ENCODE measurements at regions not wholly inside any gene's neighbourhood (a gene's known extent, or its start where the extent isn't known, plus 50 kb on each side); places are given as distances from the start of the nearest gene placed in this dataset.

DNA sequence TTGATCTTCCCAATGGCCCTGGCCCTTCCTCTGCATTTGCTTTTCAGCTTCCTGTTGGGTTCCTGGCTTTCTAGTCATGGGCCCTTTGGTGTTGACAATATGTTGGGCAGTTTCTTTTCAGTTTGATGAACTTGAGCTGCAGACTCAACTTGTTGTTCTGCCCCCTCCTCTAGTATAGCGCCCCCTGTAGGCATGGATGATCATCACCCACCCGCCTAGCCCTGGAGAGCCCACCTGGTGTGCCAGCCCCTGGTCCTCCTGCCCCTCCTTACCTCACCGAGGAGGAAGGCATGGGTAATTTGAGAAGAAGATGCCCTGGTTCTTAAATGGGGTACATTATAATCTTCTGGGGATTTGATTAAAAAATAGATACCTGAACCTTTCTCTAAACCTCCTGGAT lies 271.2 kb downstream of the SNX10 start:
- no peak for DNase-seq (ENCODE audit: low read depth in 2 of 2)
- Histone ChIP-seq H3K27ac (ENCODE audit: insufficient read depth, low read length) (no peak overlapping the region), H3K4me2 (ENCODE audit: extremely low read depth, insufficient read depth, low read length) (no peak overlapping the region), H4K20me1 (ENCODE audit: control insufficient read depth, extremely low read depth, insufficient read depth, low read length) (no peaks in the 10 kb centered on the region), H3K9me3 (ENCODE audit: control insufficient read depth, insufficient read depth, low read depth, low read length) (no peaks in the 10 kb centered on the region), H3K4me3 (replicated peaks in 1 of 4; ENCODE audit: control extremely low read depth in 1 of 4, insufficient read depth in 1 of 4, low read depth in 3 of 4, low read length in 4 of 4) (no peak overlapping the region), H3K4me1 (ENCODE audit: control insufficient read depth, extremely low read depth, insufficient read depth, low read length) (no peaks in the 10 kb centered on the region), H3K27me3 (ENCODE audit: control insufficient read depth, insufficient read depth, low read length) (no peaks in the 10 kb centered on the region), H3K79me2 (ENCODE audit: control insufficient read depth, insufficient read depth, low read length) (no peaks in the 10 kb centered on the region), H2AFZ (ENCODE audit: low read length) (no peak overlapping the region), H3K36me3 (ENCODE audit: control insufficient read depth, insufficient read depth, low read length) (no peaks in the 10 kb centered on the region), H3K9ac (ENCODE audit: insufficient read depth, low read length) (no peak overlapping the region)
- no peak for TF ChIP-seq EZH2 (IDR thresholded peaks at IDR 0.05; ENCODE audit: low read length, missing control alignments)
- TF ChIP-seq, protein P1, sequence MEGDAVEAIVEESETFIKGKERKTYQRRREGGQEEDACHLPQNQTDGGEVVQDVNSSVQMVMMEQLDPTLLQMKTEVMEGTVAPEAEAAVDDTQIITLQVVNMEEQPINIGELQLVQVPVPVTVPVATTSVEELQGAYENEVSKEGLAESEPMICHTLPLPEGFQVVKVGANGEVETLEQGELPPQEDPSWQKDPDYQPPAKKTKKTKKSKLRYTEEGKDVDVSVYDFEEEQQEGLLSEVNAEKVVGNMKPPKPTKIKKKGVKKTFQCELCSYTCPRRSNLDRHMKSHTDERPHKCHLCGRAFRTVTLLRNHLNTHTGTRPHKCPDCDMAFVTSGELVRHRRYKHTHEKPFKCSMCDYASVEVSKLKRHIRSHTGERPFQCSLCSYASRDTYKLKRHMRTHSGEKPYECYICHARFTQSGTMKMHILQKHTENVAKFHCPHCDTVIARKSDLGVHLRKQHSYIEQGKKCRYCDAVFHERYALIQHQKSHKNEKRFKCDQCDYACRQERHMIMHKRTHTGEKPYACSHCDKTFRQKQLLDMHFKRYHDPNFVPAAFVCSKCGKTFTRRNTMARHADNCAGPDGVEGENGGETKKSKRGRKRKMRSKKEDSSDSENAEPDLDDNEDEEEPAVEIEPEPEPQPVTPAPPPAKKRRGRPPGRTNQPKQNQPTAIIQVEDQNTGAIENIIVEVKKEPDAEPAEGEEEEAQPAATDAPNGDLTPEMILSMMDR (conservative IDR thresholded peaks at IDR 0.05 in 1 of 2, IDR thresholded peaks at IDR 0.05 in 1 of 2; ENCODE audit: low read depth in 1 of 2, low read length in 2 of 2), result no peak

DNA sequence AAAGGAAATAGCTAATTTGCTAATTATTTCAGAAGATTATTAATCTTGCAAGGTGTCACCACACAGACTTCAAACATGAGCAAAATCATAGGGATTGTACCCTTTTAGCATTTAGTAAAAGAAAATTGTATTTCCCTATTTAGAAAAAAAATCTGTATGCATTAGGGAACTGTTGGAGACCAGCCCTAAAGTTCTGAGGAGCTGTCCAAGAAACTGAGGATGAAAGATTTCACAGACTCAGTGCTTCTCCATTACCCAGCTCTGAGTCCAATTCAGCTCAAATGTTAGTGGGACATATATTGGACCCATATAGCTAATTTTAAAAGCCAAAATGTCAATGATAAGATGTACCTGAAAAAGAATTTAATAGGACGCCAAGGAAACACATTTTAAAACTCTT lies 271.7 kb downstream of the SNX10 start:
- no peak for TF ChIP-seq EZH2 (IDR thresholded peaks at IDR 0.05; ENCODE audit: low read length, missing control alignments)
- TF ChIP-seq, protein P1 (conservative IDR thresholded peaks at IDR 0.05 in 1 of 2, IDR thresholded peaks at IDR 0.05 in 1 of 2; ENCODE audit: low read depth in 1 of 2, low read length in 2 of 2), result no peak
- no peak overlapping the region for H2AFZ ChIP-seq (ENCODE audit: low read length)

DNA sequence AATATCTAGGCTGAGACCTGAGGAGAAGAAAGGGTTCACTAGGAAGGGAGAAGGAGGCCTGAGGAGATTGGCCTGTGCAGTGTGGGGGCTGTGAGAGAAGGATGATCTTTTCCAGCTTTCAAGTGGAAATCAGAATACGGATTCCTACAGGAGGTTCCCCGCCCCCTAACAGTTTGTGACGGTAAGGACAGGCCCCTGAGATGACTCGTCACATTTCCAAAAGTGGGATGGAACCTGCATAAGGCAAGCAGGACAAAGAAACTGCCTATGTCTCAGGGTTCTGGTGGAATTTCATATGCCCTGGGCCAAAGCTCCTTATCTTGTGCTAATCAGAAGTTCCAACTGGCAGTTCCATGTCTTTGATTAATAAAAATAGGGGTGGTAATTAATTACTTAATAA lies 275.6 kb downstream of the SNX10 start:
- Histone ChIP-seq H3K79me2 (ENCODE audit: control insufficient read depth, insufficient read depth, low read length) (no peaks in the 10 kb centered on the region), H3K36me3 (ENCODE audit: control insufficient read depth, insufficient read depth, low read length) (no peaks in the 10 kb centered on the region), H3K4me2 (ENCODE audit: extremely low read depth, insufficient read depth, low read length) (no peak overlapping the region), H3K27me3 (ENCODE audit: control insufficient read depth, insufficient read depth, low read length) (no peaks in the 10 kb centered on the region), H3K4me1 (ENCODE audit: control insufficient read depth, extremely low read depth, insufficient read depth, low read length) (no peaks in the 10 kb centered on the region), H3K9me3 (ENCODE audit: control insufficient read depth, insufficient read depth, low read depth, low read length) (no peaks in the 10 kb centered on the region), H3K9ac (ENCODE audit: insufficient read depth, low read length) (no peak overlapping the region), H3K4me3 (replicated peaks in 1 of 4; ENCODE audit: control extremely low read depth in 1 of 4, insufficient read depth in 1 of 4, low read depth in 3 of 4, low read length in 4 of 4) (no peak overlapping the region), H2AFZ (ENCODE audit: low read length) (no peak overlapping the region), H3K27ac (ENCODE audit: insufficient read depth, low read length) (no peak overlapping the region), H4K20me1 (ENCODE audit: control insufficient read depth, extremely low read depth, insufficient read depth, low read length) (no peaks in the 10 kb centered on the region)
- DNase-seq (ENCODE audit: low read depth in 2 of 2), result no peak
- TF ChIP-seq, protein P1 (conservative IDR thresholded peaks at IDR 0.05 in 1 of 2, IDR thresholded peaks at IDR 0.05 in 1 of 2; ENCODE audit: low read depth in 1 of 2, low read length in 2 of 2), result no peak
- no peak for TF ChIP-seq EZH2 (IDR thresholded peaks at IDR 0.05; ENCODE audit: low read length, missing control alignments)

More for the DNA sequence above, 271.7 kb downstream of the SNX10 start:
- H4K20me1 ChIP-seq (ENCODE audit: control insufficient read depth, extremely low read depth, insufficient read depth, low read length), result no peaks in the 10 kb centered on the region
- H3K36me3 ChIP-seq (ENCODE audit: control insufficient read depth, insufficient read depth, low read length), result no peaks in the 10 kb centered on the region
- H3K4me1 ChIP-seq (ENCODE audit: control insufficient read depth, extremely low read depth, insufficient read depth, low read length), result no peaks in the 10 kb centered on the region
- H3K4me2 ChIP-seq (ENCODE audit: extremely low read depth, insufficient read depth, low read length), result no peak overlapping the region
- DNase-seq (ENCODE audit: low read depth in 2 of 2), result no peak
- no peak overlapping the region for H3K27ac ChIP-seq (ENCODE audit: insufficient read depth, low read length)
- H3K27me3 ChIP-seq (ENCODE audit: control insufficient read depth, insufficient read depth, low read length), result no peaks in the 10 kb centered on the region
- H3K9me3 ChIP-seq (ENCODE audit: control insufficient read depth, insufficient read depth, low read depth, low read length), result no peaks in the 10 kb centered on the region
- no peak overlapping the region for H3K4me3 ChIP-seq (replicated peaks in 1 of 4; ENCODE audit: control extremely low read depth in 1 of 4, insufficient read depth in 1 of 4, low read depth in 3 of 4, low read length in 4 of 4)
- no peaks in the 10 kb centered on the region for H3K79me2 ChIP-seq (ENCODE audit: control insufficient read depth, insufficient read depth, low read length)
- H3K9ac ChIP-seq (ENCODE audit: insufficient read depth, low read length), result no peak overlapping the region
